ENCODE measurements at regions not wholly inside any gene's neighbourhood (a gene's known extent, or its start where the extent isn't known, plus 50 kb on each side); places are given as distances from the start of the nearest gene placed in this dataset.

- no peak for TF ChIP-seq CTCF (IDR thresholded peaks at IDR 0.05)
- no peak for TF ChIP-seq EZH2 (IDR thresholded peaks at IDR 0.05; ENCODE audit: borderline replicate concordance, insufficient read depth, low read depth, low read length, poor library complexity, severe bottlenecking)
Measured at GRCh38 chr2:100632037-100632436, 69.2 kb downstream of the PDCL3 start.
